Activated CD4-positive, alpha-beta T cell treated with anti-CD3 and anti-CD28 coated beads for 1 hour (primary cell): ENCODE measurements at regions not wholly inside any gene's neighbourhood (a gene's known extent, or its start where the extent isn't known, plus 50 kb on each side); places are given as distances from the start of the nearest gene placed in this dataset.
"Not testable (repeated sequence)": the region's sequence is repeated elsewhere in the genome, so short reads cannot be mapped to it uniquely, and the experiment has no call there.

Experiments used
- DNase-seq: peaks from one replicate; pipeline ENCODE4 v3.0.0-alpha.2; 2020

- no peak for DNase-seq
These were observed 165.1 kb downstream of the FBXO4 start for GRCh38 chr5:42090162-42090561.

- not testable (repeated sequence) for DNase-seq
These were observed 174.8 kb downstream of the FBXO4 start for GRCh38 chr5:42099846-42100245.

GRCh38 chr5:42108468-42108867, 183.4 kb downstream of the FBXO4 start:
- no peak for DNase-seq

GRCh38 chr5:42109006-42109572, 184.0 kb downstream of the FBXO4 start:
- no peak for DNase-seq

- not testable (repeated sequence) for DNase-seq
These were observed 190.6 kb downstream of the FBXO4 start for GRCh38 chr5:42115721-42116120.

GRCh38 chr5:42120070-42120469, 195.0 kb downstream of the FBXO4 start:
- DNase-seq, result no peak

- DNase-seq, result no peak
These were observed 196.3 kb downstream of the FBXO4 start for GRCh38 chr5:42121401-42121800.

- no peak for DNase-seq
These were observed 206.0 kb downstream of the FBXO4 start for GRCh38 chr5:42131081-42131480.

- no peak for DNase-seq
These were observed 218.3 kb downstream of the FBXO4 start for GRCh38 chr5:42143361-42143760.

- no peak for DNase-seq
These were observed 223.7 kb downstream of the FBXO4 start for GRCh38 chr5:42148813-42149212.

- DNase-seq, result no peak
These were observed 232.1 kb downstream of the FBXO4 start for GRCh38 chr5:42157215-42157614.

- no peak for DNase-seq
These were observed 238.0 kb downstream of the FBXO4 start for GRCh38 chr5:42163083-42163482.

GRCh38 chr5:42168091-42168670, 243.1 kb downstream of the FBXO4 start:
- no peak for DNase-seq

GRCh38 chr5:42176118-42176517, 247.1 kb upstream of the GHR start:
- DNase-seq, result not testable (repeated sequence)

GRCh38 chr5:42179843-42180242, 243.4 kb upstream of the GHR start:
- not testable (repeated sequence) for DNase-seq

- DNase-seq, result no peak
These were observed 206.3 kb upstream of the GHR start for GRCh38 chr5:42216904-42217303.

- DNase-seq, result no peak
These were observed 205.4 kb upstream of the GHR start for GRCh38 chr5:42217791-42218190.

GRCh38 chr5:42225009-42225408, 198.2 kb upstream of the GHR start:
- DNase-seq, result no peak

GRCh38 chr5:42228279-42228678, 195.0 kb upstream of the GHR start:
- DNase-seq, result no peak

- DNase-seq, result no peak
These were observed 192.4 kb upstream of the GHR start for GRCh38 chr5:42230839-42231238.

- DNase-seq, result no peak
These were observed 188.0 kb upstream of the GHR start for GRCh38 chr5:42235241-42235640.

- no peak for DNase-seq
These were observed 187.4 kb upstream of the GHR start for GRCh38 chr5:42235837-42236236.

- DNase-seq, result no peak
These were observed 181.6 kb upstream of the GHR start for GRCh38 chr5:42241636-42242035.

- DNase-seq, result no peak
These were observed 181.0 kb upstream of the GHR start for GRCh38 chr5:42242210-42242609.

- no peak for DNase-seq
These were observed 180.3 kb upstream of the GHR start for GRCh38 chr5:42242881-42243485.
